Hypothalamus (tissue), 51 donors: ENCODE measurements at regions not wholly inside any gene's neighbourhood (a gene's known extent, or its start where the extent isn't known, plus 50 kb on each side); places are given as distances from the start of the nearest gene placed in this dataset.
"Not testable (repeated sequence)": the region's sequence is repeated elsewhere in the genome, so short reads cannot be mapped to it uniquely, and the experiment has no call there.

Source experiments
- DNase-seq, 51 donors: peaks; one replicate each; lab custom pipeline; 2025; lab: John Stamatoyannopoulos, UW

- DNase-seq, result no peak
Observed at GRCh38 chr13:22939157-22939556, 241.6 kb upstream of the SGCG start.

- no peak for DNase-seq
Observed at GRCh38 chr13:22940090-22940710, 240.6 kb upstream of the SGCG start.

- DNase-seq, result no peak
Observed at GRCh38 chr13:22940736-22941135, 240.0 kb upstream of the SGCG start.

GRCh38 chr13:22941495-22941894, 239.3 kb upstream of the SGCG start:
- DNase-seq, result not testable (repeated sequence)

DNA sequence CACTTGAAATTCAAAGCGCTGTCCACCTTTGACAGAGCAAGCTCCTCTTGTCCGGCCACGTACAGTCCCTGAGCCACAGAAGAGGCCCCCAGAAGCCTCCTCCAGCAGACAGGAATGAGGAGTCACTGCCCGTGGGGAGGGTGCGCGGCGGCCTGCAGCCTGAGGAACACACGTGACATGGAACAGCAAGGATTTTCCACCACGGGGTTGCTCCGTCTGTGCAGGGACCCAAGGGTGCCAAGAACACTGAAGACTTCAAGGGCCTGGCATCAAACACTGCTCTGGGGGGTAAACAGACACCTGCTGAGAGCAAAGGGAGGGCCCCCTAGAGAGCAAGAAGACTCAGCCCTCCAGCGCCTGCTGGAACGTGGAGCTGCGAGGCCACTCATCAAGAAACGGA, 237.9 kb upstream of the SGCG start:
- not testable (repeated sequence) for DNase-seq

DNA sequence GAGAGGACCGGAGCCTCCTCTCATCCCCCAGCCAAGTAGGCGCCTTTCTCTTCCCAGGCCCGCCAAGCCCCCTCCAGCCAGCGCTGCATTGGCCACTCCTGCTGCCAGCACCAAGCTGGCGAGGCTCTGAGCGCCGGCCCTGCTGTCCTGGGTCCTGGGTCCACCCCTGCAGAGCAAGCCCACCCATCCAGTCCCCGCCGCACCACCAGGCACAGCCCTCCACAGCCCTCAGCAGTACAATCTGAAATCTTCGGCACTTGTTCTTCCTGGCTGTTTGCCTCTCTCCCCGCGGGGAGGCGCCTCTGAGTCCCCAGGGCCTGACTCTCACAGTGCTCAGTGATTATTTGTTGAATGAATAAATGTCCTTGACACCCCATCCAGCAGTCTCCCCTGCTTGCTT, 236.4 kb upstream of the SGCG start:
- no peak for DNase-seq

DNA sequence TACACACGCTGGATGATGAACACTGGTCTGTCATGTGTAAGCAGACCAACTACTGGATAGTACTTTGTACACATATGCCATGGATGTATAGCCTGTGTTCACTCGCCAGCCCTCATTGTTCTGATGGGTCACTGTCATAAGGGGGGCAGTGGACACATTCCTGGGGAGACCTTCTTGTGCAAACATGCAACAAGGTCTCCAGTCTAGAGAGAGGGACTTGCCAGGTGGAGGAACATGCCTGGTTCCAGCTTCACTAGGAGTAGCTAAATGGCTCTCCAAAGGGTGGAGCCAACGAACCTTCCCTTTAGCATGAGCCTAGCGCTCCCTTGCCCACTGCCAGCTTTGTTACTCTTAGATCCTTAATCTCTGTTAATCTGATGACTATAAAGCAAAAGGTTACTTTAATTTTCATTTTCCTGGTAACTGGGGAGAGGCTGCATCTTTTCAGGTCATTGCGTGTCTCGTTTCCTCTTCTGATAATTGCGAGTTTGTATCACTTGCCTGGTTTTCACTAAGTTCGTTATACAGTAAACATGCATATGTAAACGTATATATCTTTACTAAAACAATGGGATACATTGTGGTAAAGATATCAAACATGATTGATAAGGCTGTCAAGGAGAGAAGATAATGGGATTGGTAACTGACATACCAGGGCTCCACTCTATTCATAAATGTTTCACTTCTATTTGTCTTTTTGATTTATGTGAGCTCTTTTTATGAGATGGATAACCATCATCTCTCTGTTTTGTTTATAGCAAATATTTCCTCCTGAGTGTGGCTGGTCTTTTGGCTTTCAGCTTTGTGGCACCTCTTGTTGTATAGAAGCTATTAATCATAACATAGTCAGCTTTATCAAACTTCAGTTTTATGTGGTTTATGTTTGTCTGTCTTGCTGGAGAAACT, 235.2 kb upstream of the SGCG start:
- no peak for DNase-seq

DNA sequence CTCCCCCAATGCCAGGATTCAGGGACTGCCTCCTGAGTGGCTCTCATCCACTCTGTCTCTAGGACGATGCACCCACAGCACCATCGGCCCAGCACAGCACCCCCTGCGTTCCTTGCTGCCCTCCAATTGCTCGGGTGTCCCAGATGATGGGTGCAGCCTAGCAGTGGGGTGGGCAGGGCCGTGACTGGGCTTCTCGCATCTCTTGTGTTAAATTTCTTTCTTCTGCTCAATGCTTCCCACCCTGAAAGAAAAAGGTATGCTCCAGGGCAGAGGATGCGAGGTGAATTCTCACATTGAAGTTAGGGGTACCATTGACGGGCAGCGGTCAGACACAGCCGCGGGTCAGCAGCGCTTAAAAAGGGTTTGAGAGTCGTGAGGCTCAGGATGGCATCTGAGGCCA, 232.4 kb upstream of the SGCG start:
- DNase-seq, result no peak

GRCh38 chr13:22952018-22952417, 228.8 kb upstream of the SGCG start:
- not testable (repeated sequence) for DNase-seq

GRCh38 chr13:22955147-22955546, 225.6 kb upstream of the SGCG start:
- DNase-seq, result not testable (repeated sequence)

- DNase-seq, result not testable (repeated sequence)
Observed at GRCh38 chr13:22956456-22957115, 224.2 kb upstream of the SGCG start.

GRCh38 chr13:22959859-22960258, 220.9 kb upstream of the SGCG start:
- DNase-seq, result not testable (repeated sequence)

GRCh38 chr13:22960827-22961226, 220.0 kb upstream of the SGCG start:
- DNase-seq, result no peak

GRCh38 chr13:22961342-22961741, 219.4 kb upstream of the SGCG start:
- DNase-seq, result peak in 1 of 51 donors; percentile 3

DNA sequence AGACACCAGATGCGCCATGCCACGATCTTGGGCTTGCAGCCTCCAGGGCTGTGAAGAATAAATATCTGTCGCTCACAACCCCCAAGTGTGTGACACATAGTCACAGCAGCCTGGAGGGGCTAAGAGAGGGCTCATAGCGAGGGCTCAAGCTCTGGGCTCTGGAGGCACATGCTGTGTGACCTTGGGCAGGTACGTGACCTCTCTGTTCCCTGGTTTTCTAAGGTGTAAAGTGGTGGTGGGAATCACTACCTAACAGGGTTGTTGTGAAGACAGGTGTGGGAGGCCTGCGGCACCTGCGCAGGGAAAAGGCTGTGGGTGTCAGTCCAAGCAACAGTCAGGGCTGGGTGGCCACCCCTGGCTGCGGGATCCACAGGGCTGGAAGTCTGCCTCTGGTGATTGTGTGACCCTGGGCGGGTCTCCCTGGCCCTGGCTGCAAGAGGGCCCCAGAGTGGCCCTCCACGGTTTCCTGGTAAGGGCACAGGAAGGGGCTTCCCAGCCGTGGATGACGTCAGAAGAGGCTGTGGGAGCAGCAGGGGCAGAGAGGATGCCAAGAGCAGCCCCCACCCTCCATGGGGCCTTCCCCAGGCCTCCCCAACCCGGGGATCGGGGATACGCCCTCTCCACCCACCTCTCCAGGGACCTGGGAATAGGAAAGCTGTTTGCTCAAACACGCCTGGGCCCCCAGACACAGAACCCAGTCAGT, 218.8 kb upstream of the SGCG start:
- DNase-seq, result no peak

DNA sequence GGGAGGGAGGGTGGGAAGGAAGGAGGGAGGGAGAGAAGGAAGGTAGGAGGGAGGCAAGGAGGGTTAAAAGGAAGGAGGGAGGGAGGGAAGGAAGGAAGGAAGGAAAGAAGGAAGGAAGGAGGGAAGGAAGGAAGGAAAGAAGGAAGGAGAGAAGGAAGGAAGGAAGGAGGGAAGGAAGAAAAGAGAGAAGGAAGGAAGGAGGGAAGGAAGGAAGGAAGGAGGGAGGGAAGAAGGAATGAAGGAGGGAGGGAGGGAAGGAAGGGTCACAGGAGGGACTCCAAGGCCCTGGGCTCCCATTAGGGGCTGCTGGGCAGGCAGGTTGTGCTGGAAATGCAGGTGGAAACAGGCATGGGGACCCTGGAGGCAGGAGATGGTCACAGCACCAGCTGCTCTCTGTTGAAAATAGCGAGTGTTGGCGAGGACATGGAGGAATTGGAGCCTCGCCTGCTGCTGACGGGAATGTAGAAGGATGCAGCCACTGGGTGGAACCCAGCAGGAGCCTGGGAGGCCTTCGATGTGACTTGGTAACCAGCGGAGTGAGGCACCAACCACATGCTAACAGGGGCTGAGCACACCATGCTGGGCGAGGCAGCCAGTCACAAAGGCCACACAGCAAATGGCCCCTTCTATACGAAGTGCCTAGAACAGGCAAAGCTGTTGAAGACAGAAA, 217.3 kb upstream of the SGCG start:
- DNase-seq, result not testable (repeated sequence)

- no peak for DNase-seq
Observed at GRCh38 chr13:22964245-22964966, 216.4 kb upstream of the SGCG start.

GRCh38 chr13:22965011-22965857, 215.5 kb upstream of the SGCG start:
- not testable (repeated sequence) for DNase-seq

- not testable (repeated sequence) for DNase-seq
Observed at GRCh38 chr13:22965858-22966239, 214.9 kb upstream of the SGCG start.
